GM12878 (cell line): ENCODE measurements at regions not wholly inside any gene's neighbourhood (a gene's known extent, or its start where the extent isn't known, plus 50 kb on each side); places are given as distances from the start of the nearest gene placed in this dataset.

Source experiments
- ATAC-seq: fragments of 200-7000 bp; cut with Tn5 transposase; 3 replicates; pipeline ENCODE4 v1.9.1; 2020; ENCODE audit warnings: mild to moderate bottlenecking, moderate library complexity
- BruUV-seq: library from RNA; stranded (reverse); fragments of 400-500 nt; replicated peaks from 2 replicates; lab custom pipeline; 2021; lab: Mats Ljungman, UMichigan
- CTCF ChIA-PET: fragments of 300-600 bp; sonication (Branson Sonifier 250); formaldehyde crosslinking; extraction: SDS; loops from one replicate; lab custom pipeline; 2021; ENCODE audit warnings: inconsistent platforms; lab: Yijun Ruan, JAX
- POLR2A ChIA-PET: fragments of 350-600 bp; formaldehyde crosslinking; extraction: SDS; loops from one replicate; lab custom pipeline; 2021; ENCODE audit warnings: inconsistent platforms; lab: Charles Lee
- RAD21 ChIA-PET: fragments of 300-600 bp; sonication (Branson Sonifier 250); formaldehyde crosslinking; loops from one replicate; lab custom pipeline; 2023; ENCODE audit warnings: antibody characterized with exemption; ENCODE audit not compliant: unreplicated experiment; lab: Charles Lee
- SMC1A ChIA-PET: fragments of 300-600 bp; sonication (Branson Sonifier 250); formaldehyde crosslinking; loops from one replicate; lab custom pipeline; 2023; ENCODE audit not compliant: unreplicated experiment, uncharacterized antibody; lab: Charles Lee
- DNase-seq: peaks from one replicate; pipeline ENCODE4 v3.0.0-alpha.2; 2011; ENCODE audit warnings: low read depth, low spot score
- FAIRE-seq: peaks from 3 replicates; lab custom pipeline; 2011; peaks lifted over from hg19 to GRCh38; lab: Jason Lieb, UNC
- H2AFZ ChIP-seq: 2 replicates; pipeline ENCODE4 v1.6.0; 2011; ENCODE audit warnings: low read depth, low read length, control low read depth; ENCODE audit not compliant: control insufficient read depth
- H3K27ac ChIP-seq: 2 replicates; pipeline ENCODE4 v1.5.1; 2011; ENCODE audit warnings: control low read depth; ENCODE audit not compliant: control insufficient read depth, insufficient read depth
- H3K27me3 ChIP-seq, 2 experiments: replicated peaks in 1 of 2; 2 replicates each; pipeline versions ENCODE4 v1.6.0 to v1.6.1; 2011; ENCODE audit warnings: low read length in 1 of 2; ENCODE audit not compliant: control insufficient read depth in 2 of 2, insufficient read depth in 2 of 2
- H3K36me3 ChIP-seq, 2 experiments: 2 replicates each; pipeline ENCODE4 v1.5.1; 2011; ENCODE audit warnings: low read length in 1 of 2; ENCODE audit not compliant: control insufficient read depth in 2 of 2, insufficient read depth in 2 of 2
- H3K4me1 ChIP-seq: 2 replicates; pipeline ENCODE4 v1.6.1; 2011; ENCODE audit warnings: mild to moderate bottlenecking, low read length, moderate library complexity, mixed read lengths; ENCODE audit not compliant: control insufficient read depth, insufficient read depth
- H3K4me2 ChIP-seq: 2 replicates; pipeline ENCODE4 v1.6.0; 2011; ENCODE audit warnings: control low read depth; ENCODE audit not compliant: control insufficient read depth, insufficient read depth
- H3K4me3 ChIP-seq: fragments of 200-600 bp; sonication (generic); 2 replicates; pipeline ENCODE4 v1.5.1; 2016
- H3K79me2 ChIP-seq: 2 replicates; pipeline ENCODE4 v1.6.0; 2011; ENCODE audit warnings: low read length; ENCODE audit not compliant: control insufficient read depth, insufficient read depth
- H3K9ac ChIP-seq: 2 replicates; pipeline ENCODE4 v1.8.0; 2011; ENCODE audit warnings: low read length, control low read depth, mixed read lengths; ENCODE audit not compliant: control insufficient read depth, insufficient read depth
- H3K9me3 ChIP-seq: replicated peaks from 3 replicates; pipeline ENCODE4 v1.5.1; 2011; ENCODE audit warnings: mild to moderate bottlenecking, low read length; ENCODE audit not compliant: control insufficient read depth, insufficient read depth
- H4K20me1 ChIP-seq: 2 replicates; pipeline ENCODE4 v1.6.0; 2011; ENCODE audit not compliant: control insufficient read depth, insufficient read depth
- BACH1 ChIP-seq: fragments of 450-650 bp; IDR thresholded peaks from 2 replicates; pipeline ENCODE4 v1.6.1; 2017; ENCODE audit warnings: mild to moderate bottlenecking, borderline replicate concordance
- CHD2 ChIP-seq: IDR thresholded peaks from 2 replicates; pipeline ENCODE4 v1.6.1; 2011; ENCODE audit warnings: low read depth, low read length, improper control_type of control experiment, borderline replicate concordance
- CREM ChIP-seq: IDR thresholded peaks from 2 replicates; pipeline ENCODE4 v1.6.1; 2014; ENCODE audit warnings: antibody characterized with exemption, low read depth
- HSF1 ChIP-seq: fragments of 150-350 bp; IDR thresholded peaks from 2 replicates; pipeline ENCODE4 v1.6.1; 2014; ENCODE audit warnings: mild to moderate bottlenecking, low read depth, low read length
- NFYB ChIP-seq: IDR thresholded peaks from 2 replicates; pipeline ENCODE4 v1.6.1; 2011; ENCODE audit warnings: low read depth, mild to moderate bottlenecking, low read length, improper control_type of control experiment, moderate library complexity; ENCODE audit not compliant: insufficient read depth
- NRF1 ChIP-seq: conservative IDR thresholded peaks from 2 replicates; pipeline ENCODE4 v1.6.1; 2011; ENCODE audit warnings: mild to moderate bottlenecking, low read depth, low read length, improper control_type of control experiment
- PAX5 ChIP-seq: IDR thresholded peaks from 2 replicates; pipeline ENCODE4 v1.6.1; 2011; ENCODE audit warnings: low read depth, low read length, borderline replicate concordance
- RELB ChIP-seq: fragments of 450-650 bp; IDR thresholded peaks from 2 replicates; pipeline ENCODE4 v1.6.1; 2017; ENCODE audit warnings: low read depth, mild to moderate bottlenecking, moderate library complexity
- SPI1 ChIP-seq: IDR thresholded peaks from 2 replicates; pipeline ENCODE4 v1.6.1; 2011; ENCODE audit warnings: low read depth, mild to moderate bottlenecking, low read length, moderate library complexity, borderline replicate concordance; ENCODE audit not compliant: insufficient read depth
- SREBF2 ChIP-seq: IDR thresholded peaks from 2 replicates; pipeline ENCODE4 v1.6.1; 2012; ENCODE audit warnings: mild to moderate bottlenecking, low read length
- SUZ12 ChIP-seq: fragments of 200-600 bp; sonication (generic); IDR thresholded peaks from one replicate; pipeline ENCODE4 v1.6.1; 2018; ENCODE audit warnings: antibody characterized with exemption, mild to moderate bottlenecking; ENCODE audit not compliant: unreplicated experiment
- ZBTB33 ChIP-seq: fragments of 450-650 bp; IDR thresholded peaks from 2 replicates; pipeline ENCODE4 v1.6.1; 2017; ENCODE audit warnings: mild to moderate bottlenecking
- WGBS: methylation state at CpG from one replicate; pipeline ENCODE4 v1.1.6; 2016; ENCODE audit warnings: low lambda C conversion rate; ENCODE audit not compliant: insufficient replicate concordance, insufficient coverage; ENCODE audit errors: missing lambda C conversion rate; 5-methylcytosine and 5-hydroxymethylcytosine counted together
- in situ Hi-C: fragments of 300-500 bp; cut with MboI; formaldehyde crosslinking; loops from 9 replicates; pipeline ENCODE4 v1.14.3; 2018; ENCODE audit warnings: mixed read lengths
- intact Hi-C: fragments of 100-400 bp; cut with micrococcal nuclease; formaldehyde crosslinking; loops from one replicate; pipeline ENCODE4 v1.14.2; 2022; ENCODE audit not compliant: unreplicated experiment

- ChIA-PET CTCF (no interaction called here), SMC1A (no interaction called here), POLR2A (no interaction called here), RAD21 (no interaction called here)
- H2AFZ ChIP-seq = no peak overlapping the region
- no TSS peak for BruUV-seq
- FAIRE-seq (no peak), DNase-seq (no peak), ATAC-seq (no peak)
- no peaks in the 10 kb centered on the region for H4K20me1 ChIP-seq
- no peaks in the 10 kb centered on the region for H3K27me3 ChIP-seq
- no peak overlapping the region for H3K27ac ChIP-seq
- no peak overlapping the region for H3K4me3 ChIP-seq
- WGBS = 51% methylated on average over 12 of the region's 12 CpGs
- H3K36me3 ChIP-seq = no peaks in the 10 kb centered on the region
- no peaks in the 10 kb centered on the region for H3K9me3 ChIP-seq
- in situ Hi-C loops = no loop called here
- H3K4me2 ChIP-seq = no peak overlapping the region
- TF ChIP-seq NRF1 (no peak), BACH1 (no peak), NFYB (no peak), SUZ12 (no peak), PAX5 (no peak), SREBF2 (no peak)
- intact Hi-C loops = no loop called here
- H3K79me2 ChIP-seq = no peaks in the 10 kb centered on the region
- no peak overlapping the region for H3K9ac ChIP-seq
- no peaks in the 10 kb centered on the region for H3K4me1 ChIP-seq
These were observed 848.6 kb upstream of the RBFOX1 start for GRCh38 chr16:6484081-6484480.

GRCh38 chr16:6483469-6484033, 849.1 kb upstream of the RBFOX1 start:
- no peak overlapping the region for H2AFZ ChIP-seq
- H3K9ac ChIP-seq = no peak overlapping the region
- intact Hi-C loops (no loop called here), in situ Hi-C loops (no loop called here)
- H3K27me3 ChIP-seq = no peaks in the 10 kb centered on the region
- no peaks in the 10 kb centered on the region for H3K9me3 ChIP-seq
- WGBS = 40% methylated on average over 28 of the region's 33 CpGs
- ChIA-PET POLR2A (no interaction called here), RAD21 (no interaction called here), CTCF (no interaction called here), SMC1A (no interaction called here)
- no peaks in the 10 kb centered on the region for H3K36me3 ChIP-seq
- H3K4me3 ChIP-seq = no peak overlapping the region
- H3K4me2 ChIP-seq = no peak overlapping the region
- BruUV-seq = no TSS peak
- no peak for DNase-seq
- H3K79me2 ChIP-seq = no peaks in the 10 kb centered on the region
- no peaks in the 10 kb centered on the region for H4K20me1 ChIP-seq
- no peak for ATAC-seq
- H3K4me1 ChIP-seq = no peaks in the 10 kb centered on the region
- no peak for FAIRE-seq
- no peak overlapping the region for H3K27ac ChIP-seq
- TF ChIP-seq CHD2 (no peak), SPI1 (no peak), CREM (no peak), ZBTB33 (no peak), HSF1 (no peak), RELB (no peak)
